Activated B cell treated with CpG ODN at 0.5 μM for 24 hours (primary cell): ENCODE measurements at regions not wholly inside any gene's neighbourhood (a gene's known extent, or its start where the extent isn't known, plus 50 kb on each side); places are given as distances from the start of the nearest gene placed in this dataset.

Experiments
- ATAC-seq: fragments of 200-7000 bp; cut with Tn5 transposase; one replicate; pipeline ENCODE4 v1.10.0; 2021; ENCODE audit warnings: low read depth, mild to moderate bottlenecking, moderate library complexity
- CTCF ChIA-PET: fragments of 350-600 bp; sonication (Branson Sonifier 250); formaldehyde crosslinking; loops from one replicate; lab custom pipeline; 2021; ENCODE audit warnings: antibody characterized with exemption; lab: Charles Lee
- POLR2A ChIA-PET: fragments of 350-600 bp; sonication (Branson Sonifier 250); formaldehyde crosslinking; loops from one replicate; lab custom pipeline; 2021; ENCODE audit warnings: antibody characterized with exemption; lab: Charles Lee
- DNase-seq: peaks from one replicate; pipeline ENCODE4 v3.0.0; 2022
- H3K27ac Mint-ChIP-seq: one replicate; pipeline ENCODE4 v1.8.0; 2020; ENCODE audit warnings: mixed read lengths
- H3K27me3 Mint-ChIP-seq: one replicate; pipeline ENCODE4 v1.8.0; 2021; ENCODE audit warnings: mixed read lengths
- H3K36me3 Mint-ChIP-seq: one replicate; pipeline ENCODE4 v1.8.0; 2021; ENCODE audit warnings: low read depth, mixed read lengths
- H3K4me1 Mint-ChIP-seq: one replicate; pipeline ENCODE4 v1.8.0; 2021; ENCODE audit warnings: mixed read lengths
- H3K4me3 Mint-ChIP-seq: one replicate; pipeline ENCODE4 v1.8.0; 2020; ENCODE audit warnings: mild to moderate bottlenecking, mixed read lengths
- H3K9me3 Mint-ChIP-seq: one replicate; pipeline ENCODE4 v1.8.0; 2020; ENCODE audit warnings: mixed read lengths
- CTCF ChIP-seq: fragments of 200-600 bp; IDR thresholded peaks from one replicate; pipeline ENCODE4 v1.8.0; 2022; ENCODE audit warnings: antibody characterized with exemption, mild to moderate bottlenecking
- intact Hi-C: fragments of 100-400 bp; cut with micrococcal nuclease; formaldehyde crosslinking; loops from one replicate; pipeline ENCODE4 v1.15.1; 2024

GRCh38 chr3:70763894-70764293, 451.5 kb upstream of the MDFIC2 start:
- no peak for TF ChIP-seq CTCF
- POLR2A ChIA-PET, result no interaction called here
- intact Hi-C loops, result no loop called here
- CTCF ChIA-PET, result no interaction called here
- no peak overlapping the region for H3K27ac Mint-ChIP-seq
- no peaks in the 10 kb centered on the region for H3K4me1 Mint-ChIP-seq
- DNase-seq, result no peak
- H3K36me3 Mint-ChIP-seq, result no peaks in the 10 kb centered on the region
- no peak for ATAC-seq
- peaks cover 5% of the 10 kb centered on the region for H3K27me3 Mint-ChIP-seq
- H3K4me3 Mint-ChIP-seq, result no peak overlapping the region
- H3K9me3 Mint-ChIP-seq, result no peaks in the 10 kb centered on the region

DNA sequence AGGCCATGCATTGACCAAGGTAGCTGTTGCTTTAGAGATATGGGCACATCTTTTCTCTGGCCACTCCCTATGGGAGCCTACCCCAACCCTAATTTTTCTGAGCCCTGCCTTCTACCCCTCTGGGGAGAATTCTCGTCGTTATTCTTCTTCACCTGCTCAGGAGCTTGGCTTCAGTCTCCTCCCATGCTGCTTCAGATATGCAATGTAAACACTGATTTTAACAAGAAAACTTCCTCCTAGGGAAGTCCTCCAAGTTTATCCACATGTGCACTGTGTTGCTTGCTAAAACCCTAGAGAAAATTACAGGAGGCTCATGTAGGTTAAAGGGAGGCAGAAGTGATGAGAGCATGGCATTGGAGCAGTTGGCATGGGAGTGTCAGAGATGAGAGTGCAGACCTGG, 445.2 kb upstream of the MDFIC2 start:
- DNase-seq (no peak), ATAC-seq (no peak)
- no peaks in the 10 kb centered on the region for H3K27me3 Mint-ChIP-seq
- H3K36me3 Mint-ChIP-seq, result no peaks in the 10 kb centered on the region
- no peak overlapping the region for H3K4me3 Mint-ChIP-seq
- intact Hi-C loops, result no loop called here
- H3K4me1 Mint-ChIP-seq, result no peaks in the 10 kb centered on the region
- no peak for TF ChIP-seq CTCF
- ChIA-PET POLR2A (no interaction called here), CTCF (no interaction called here)
- H3K9me3 Mint-ChIP-seq, result no peaks in the 10 kb centered on the region
- H3K27ac Mint-ChIP-seq, result no peak overlapping the region

GRCh38 chr3:70755526-70755925, 443.1 kb upstream of the MDFIC2 start:
- ChIA-PET CTCF (no interaction called here), POLR2A (no interaction called here)
- ATAC-seq, result no peak
- no peak overlapping the region for H3K27ac Mint-ChIP-seq
- no peak for DNase-seq
- H3K4me1 Mint-ChIP-seq, result no peaks in the 10 kb centered on the region
- no peak overlapping the region for H3K4me3 Mint-ChIP-seq
- no peaks in the 10 kb centered on the region for H3K9me3 Mint-ChIP-seq
- TF ChIP-seq CTCF, result no peak
- intact Hi-C loops, result no loop called here
- H3K36me3 Mint-ChIP-seq, result no peaks in the 10 kb centered on the region
- H3K27me3 Mint-ChIP-seq, result peaks cover 1% of the 10 kb centered on the region

- Mint-ChIP-seq H3K36me3 (no peaks in the 10 kb centered on the region), H3K4me3 (no peak overlapping the region), H3K4me1 (no peaks in the 10 kb centered on the region), H3K27me3 (peaks cover 1% of the 10 kb centered on the region), H3K9me3 (no peaks in the 10 kb centered on the region), H3K27ac (no peak overlapping the region)
- no peak for ATAC-seq
- ChIA-PET POLR2A (no interaction called here), CTCF (no interaction called here)
- no peak for TF ChIP-seq CTCF
- intact Hi-C loops, result no loop called here
- DNase-seq, result no peak
Measured at GRCh38 chr3:70754314-70754713, 441.9 kb upstream of the MDFIC2 start.

DNA sequence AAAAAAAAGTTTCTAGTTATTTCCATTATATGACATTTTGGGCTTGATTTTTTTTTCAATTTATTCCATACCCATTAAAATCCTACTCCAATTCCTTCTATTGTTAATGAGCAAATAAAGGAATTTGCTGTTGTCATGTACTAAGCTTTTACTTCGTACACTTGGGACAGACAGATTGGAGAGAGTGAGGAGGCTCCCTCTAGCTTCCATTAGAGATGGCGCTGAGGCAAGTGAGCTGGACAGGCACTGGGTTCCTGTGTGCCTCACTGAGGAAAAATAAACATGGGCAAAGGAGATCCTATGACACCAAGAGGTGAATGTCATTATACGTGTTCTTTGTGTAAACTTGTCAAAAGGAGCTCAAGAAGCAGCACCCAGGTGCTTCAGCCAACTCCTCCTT, 441.1 kb upstream of the MDFIC2 start:
- H3K4me3 Mint-ChIP-seq, result no peak overlapping the region
- H3K27me3 Mint-ChIP-seq, result peaks cover 3% of the 10 kb centered on the region
- no peaks in the 10 kb centered on the region for H3K36me3 Mint-ChIP-seq
- no peak for DNase-seq
- H3K27ac Mint-ChIP-seq, result no peak overlapping the region
- no peaks in the 10 kb centered on the region for H3K9me3 Mint-ChIP-seq
- CTCF ChIA-PET, result no interaction called here
- intact Hi-C loops, result no loop called here
- no peak for ATAC-seq
- TF ChIP-seq CTCF, result no peak
- POLR2A ChIA-PET, result no interaction called here
- no peaks in the 10 kb centered on the region for H3K4me1 Mint-ChIP-seq
